Upper lobe of right lung (tissue), 1 donor: ENCODE measurements at regions not wholly inside any gene's neighbourhood (a gene's known extent, or its start where the extent isn't known, plus 50 kb on each side); places are given as distances from the start of the nearest gene placed in this dataset.

Experiments used
- ATAC-seq: fragments of 200-7000 bp; cut with Tn5 transposase; one replicate; pipeline ENCODE4 v1.9.1; 2020; ENCODE audit warnings: mild to moderate bottlenecking, moderate library complexity
- DNase-seq: peaks from one replicate; pipeline ENCODE4 v3.0.0-alpha.2; 2020
- H3K27ac ChIP-seq: fragments of 200-600 bp; one replicate; pipeline ENCODE4 v1.8.0; 2022
- H3K27me3 ChIP-seq: fragments of 200-600 bp; one replicate; pipeline ENCODE4 v1.8.0; 2022; ENCODE audit warnings: mild to moderate bottlenecking
- H3K36me3 ChIP-seq: fragments of 200-600 bp; one replicate; pipeline ENCODE4 v1.8.0; 2022
- H3K4me1 ChIP-seq: fragments of 200-600 bp; one replicate; pipeline ENCODE4 v1.8.0; 2022
- H3K4me3 ChIP-seq: fragments of 200-600 bp; one replicate; pipeline ENCODE4 v1.8.0; 2022; ENCODE audit warnings: mild to moderate bottlenecking
- H3K9me3 ChIP-seq: fragments of 200-600 bp; one replicate; pipeline ENCODE4 v1.8.0; 2022
- CTCF ChIP-seq: fragments of 200-600 bp; IDR thresholded peaks from one replicate; pipeline ENCODE4 v1.8.0; 2022; ENCODE audit warnings: antibody characterized with exemption
- intact Hi-C: fragments of 100-400 bp; cut with DNase I; formaldehyde crosslinking; loops from one replicate; pipeline ENCODE4 v1.11.0; 2022
- donor health status: DM: no; HTN: yes; CAD: no; lungs with severe emphysema.

GRCh38 chr1:194281376-194281775 is 1095.0 kb upstream of the B3GALT2 start:
- Histone ChIP-seq H3K4me3 (no peak overlapping the region), H3K4me1 (no peaks in the 10 kb centered on the region), H3K27ac (no peak overlapping the region), H3K9me3 (no peaks in the 10 kb centered on the region), H3K36me3 (no peaks in the 10 kb centered on the region), H3K27me3 (no peaks in the 10 kb centered on the region)
- intact Hi-C loops = no loop called here
- ATAC-seq (no peak), DNase-seq (no peak)
- TF ChIP-seq CTCF = no peak

GRCh38 chr1:194280463-194280862 is 1094.0 kb upstream of the B3GALT2 start:
- no peak for ATAC-seq
- no peak for TF ChIP-seq CTCF
- no peak overlapping the region for H3K4me3 ChIP-seq
- H3K27me3 ChIP-seq = no peaks in the 10 kb centered on the region
- intact Hi-C loops = no loop called here
- no peaks in the 10 kb centered on the region for H3K9me3 ChIP-seq
- H3K4me1 ChIP-seq = no peaks in the 10 kb centered on the region
- DNase-seq = no peak
- no peaks in the 10 kb centered on the region for H3K36me3 ChIP-seq
- H3K27ac ChIP-seq = no peak overlapping the region

DNA sequence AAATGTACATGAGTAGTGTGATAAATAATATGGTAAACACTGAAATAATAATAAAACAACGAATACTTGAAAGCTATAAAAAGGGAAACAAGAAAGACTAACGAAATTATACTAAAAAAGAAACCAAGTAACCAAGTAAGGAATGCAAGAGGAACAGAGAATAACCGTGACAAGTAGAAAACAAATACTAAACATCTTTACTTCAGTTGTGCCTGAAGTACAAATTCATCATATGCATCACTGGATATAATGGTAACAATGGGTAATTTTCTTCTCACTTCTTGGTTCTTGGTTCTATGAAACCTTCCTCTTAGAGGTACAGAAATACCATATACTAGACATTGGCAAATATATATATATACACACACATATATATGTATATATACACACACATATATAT is 1093.6 kb upstream of the B3GALT2 start:
- no peak overlapping the region for H3K27ac ChIP-seq
- no peaks in the 10 kb centered on the region for H3K36me3 ChIP-seq
- no peak for ATAC-seq
- DNase-seq = no peak
- no peaks in the 10 kb centered on the region for H3K4me1 ChIP-seq
- TF ChIP-seq CTCF = no peak
- H3K4me3 ChIP-seq = no peak overlapping the region
- H3K9me3 ChIP-seq = no peaks in the 10 kb centered on the region
- no peaks in the 10 kb centered on the region for H3K27me3 ChIP-seq
- intact Hi-C loops = no loop called here

GRCh38 chr1:194277927-194278326 is 1091.5 kb upstream of the B3GALT2 start:
- Histone ChIP-seq H3K4me1 (no peaks in the 10 kb centered on the region), H3K36me3 (no peaks in the 10 kb centered on the region), H3K9me3 (no peaks in the 10 kb centered on the region), H3K27ac (no peak overlapping the region), H3K4me3 (no peak overlapping the region), H3K27me3 (no peaks in the 10 kb centered on the region)
- ATAC-seq = no peak
- intact Hi-C loops = no loop called here
- no peak for DNase-seq
- no peak for TF ChIP-seq CTCF

GRCh38 chr1:194273660-194274059 is 1087.2 kb upstream of the B3GALT2 start:
- DNase-seq (no peak), ATAC-seq (no peak)
- no peaks in the 10 kb centered on the region for H3K4me1 ChIP-seq
- TF ChIP-seq CTCF = no peak
- H3K27ac ChIP-seq = no peak overlapping the region
- H3K4me3 ChIP-seq = no peak overlapping the region
- intact Hi-C loops = no loop called here
- H3K36me3 ChIP-seq = no peaks in the 10 kb centered on the region
- H3K27me3 ChIP-seq = no peaks in the 10 kb centered on the region
- H3K9me3 ChIP-seq = no peaks in the 10 kb centered on the region

GRCh38 chr1:194268839-194269238 is 1082.4 kb upstream of the B3GALT2 start:
- ATAC-seq (no peak), DNase-seq (no peak)
- Histone ChIP-seq H3K27ac (no peak overlapping the region), H3K27me3 (no peaks in the 10 kb centered on the region), H3K36me3 (no peaks in the 10 kb centered on the region), H3K4me3 (no peak overlapping the region), H3K4me1 (no peaks in the 10 kb centered on the region), H3K9me3 (no peaks in the 10 kb centered on the region)
- no peak for TF ChIP-seq CTCF
- intact Hi-C loops = no loop called here
